ENCODE measurements at regions not wholly inside any gene's neighbourhood (a gene's known extent, or its start where the extent isn't known, plus 50 kb on each side); places are given as distances from the start of the nearest gene placed in this dataset.

DNA sequence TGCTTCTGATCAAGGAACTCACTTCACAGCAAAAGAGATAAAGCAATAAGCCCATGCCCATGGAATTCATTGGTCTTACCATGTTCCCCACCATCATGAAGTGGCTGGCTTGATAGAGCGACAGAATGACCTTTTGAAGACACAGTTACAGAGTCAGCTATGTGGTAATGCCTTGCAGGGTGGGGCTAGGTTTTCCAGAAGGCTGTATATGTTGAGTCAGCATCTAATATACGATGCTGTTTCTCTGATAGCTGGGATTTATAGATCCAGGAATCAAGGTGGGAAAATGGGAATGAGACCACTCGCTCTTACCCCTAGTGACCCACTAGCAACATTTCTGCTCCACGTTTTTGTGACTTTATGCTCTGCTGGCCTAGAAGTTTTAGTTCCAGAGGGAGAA, 220.7 kb upstream of the RSPO3 start:
- TF ChIP-seq, protein P1, sequence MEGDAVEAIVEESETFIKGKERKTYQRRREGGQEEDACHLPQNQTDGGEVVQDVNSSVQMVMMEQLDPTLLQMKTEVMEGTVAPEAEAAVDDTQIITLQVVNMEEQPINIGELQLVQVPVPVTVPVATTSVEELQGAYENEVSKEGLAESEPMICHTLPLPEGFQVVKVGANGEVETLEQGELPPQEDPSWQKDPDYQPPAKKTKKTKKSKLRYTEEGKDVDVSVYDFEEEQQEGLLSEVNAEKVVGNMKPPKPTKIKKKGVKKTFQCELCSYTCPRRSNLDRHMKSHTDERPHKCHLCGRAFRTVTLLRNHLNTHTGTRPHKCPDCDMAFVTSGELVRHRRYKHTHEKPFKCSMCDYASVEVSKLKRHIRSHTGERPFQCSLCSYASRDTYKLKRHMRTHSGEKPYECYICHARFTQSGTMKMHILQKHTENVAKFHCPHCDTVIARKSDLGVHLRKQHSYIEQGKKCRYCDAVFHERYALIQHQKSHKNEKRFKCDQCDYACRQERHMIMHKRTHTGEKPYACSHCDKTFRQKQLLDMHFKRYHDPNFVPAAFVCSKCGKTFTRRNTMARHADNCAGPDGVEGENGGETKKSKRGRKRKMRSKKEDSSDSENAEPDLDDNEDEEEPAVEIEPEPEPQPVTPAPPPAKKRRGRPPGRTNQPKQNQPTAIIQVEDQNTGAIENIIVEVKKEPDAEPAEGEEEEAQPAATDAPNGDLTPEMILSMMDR (IDR thresholded peaks at IDR 0.05; ENCODE audit: low read depth, low read length): no peak
- H3K4me3 ChIP-seq (ENCODE audit: low read depth, low read length): no peak overlapping the region

- TF ChIP-seq, protein P1 (IDR thresholded peaks at IDR 0.05; ENCODE audit: low read depth, low read length): no peak
- H3K4me3 ChIP-seq (ENCODE audit: low read depth, low read length): no peak overlapping the region
Measured at GRCh38 chr6:126904176-126904575, 214.3 kb upstream of the RSPO3 start.

DNA sequence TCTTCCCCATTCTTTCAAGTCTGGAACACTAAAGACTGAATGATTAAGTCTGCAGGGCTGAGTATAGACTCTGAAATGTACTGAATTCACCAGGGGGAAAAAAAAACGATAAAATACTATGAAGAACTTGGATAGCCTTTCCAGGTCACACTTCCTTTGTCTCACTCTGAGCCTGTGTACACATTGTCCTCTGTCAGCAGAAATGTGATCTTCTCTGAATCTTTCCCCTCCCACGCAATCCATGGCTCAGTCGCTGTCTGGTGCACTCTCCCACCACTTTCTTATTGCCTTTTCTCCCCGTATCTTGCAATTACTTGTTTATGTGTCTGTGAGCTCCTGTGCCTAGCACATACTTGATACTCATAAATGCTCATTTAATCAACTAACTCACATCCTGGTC, 212.6 kb upstream of the RSPO3 start:
- H3K4me3 ChIP-seq (ENCODE audit: low read depth, low read length): no peak overlapping the region
- TF ChIP-seq, protein P1 (IDR thresholded peaks at IDR 0.05; ENCODE audit: low read depth, low read length): no peak

DNA sequence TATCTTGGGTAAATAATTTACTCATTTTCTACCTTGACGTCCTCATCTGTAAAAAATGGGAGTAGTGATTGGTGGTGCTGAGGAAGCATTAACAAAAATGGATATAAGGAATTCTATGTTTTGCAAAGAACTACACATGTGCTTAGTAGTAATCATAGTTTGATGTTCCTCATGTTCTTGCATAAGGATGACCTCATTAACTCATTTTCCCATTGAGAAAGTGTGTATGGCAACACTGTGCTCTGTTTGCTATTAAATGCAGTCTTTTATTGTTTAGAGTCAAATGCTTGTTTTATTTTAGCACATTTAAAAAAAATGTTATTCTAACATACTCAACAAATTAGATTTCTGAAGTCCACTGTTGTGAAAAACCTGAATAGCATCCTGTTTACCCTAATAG, 211.2 kb upstream of the RSPO3 start:
- TF ChIP-seq, protein P1 (IDR thresholded peaks at IDR 0.05; ENCODE audit: low read depth, low read length): no peak
- H3K4me3 ChIP-seq (ENCODE audit: low read depth, low read length): no peak overlapping the region

DNA sequence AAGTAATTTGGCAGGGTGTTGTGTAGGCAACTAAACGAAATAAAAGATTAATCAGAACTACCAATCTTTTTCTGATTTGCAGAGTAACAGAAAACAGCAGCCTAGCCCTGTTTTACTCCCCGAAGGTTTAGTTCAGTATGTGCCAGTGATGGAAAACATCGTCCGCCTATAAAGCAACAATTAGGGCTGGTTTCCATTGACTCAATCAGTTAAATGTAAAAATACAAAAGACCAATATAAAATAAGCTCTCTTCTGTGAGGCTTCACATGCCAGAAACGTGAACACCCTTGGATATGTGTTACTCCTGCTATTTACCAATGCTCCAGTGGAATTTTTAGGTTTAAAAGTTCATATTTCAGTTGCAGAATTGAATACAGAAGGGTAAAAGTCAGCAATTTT, 210.5 kb upstream of the RSPO3 start:
- H3K4me3 ChIP-seq (ENCODE audit: low read depth, low read length): no peak overlapping the region
- TF ChIP-seq, protein P1 (IDR thresholded peaks at IDR 0.05; ENCODE audit: low read depth, low read length): no peak

DNA sequence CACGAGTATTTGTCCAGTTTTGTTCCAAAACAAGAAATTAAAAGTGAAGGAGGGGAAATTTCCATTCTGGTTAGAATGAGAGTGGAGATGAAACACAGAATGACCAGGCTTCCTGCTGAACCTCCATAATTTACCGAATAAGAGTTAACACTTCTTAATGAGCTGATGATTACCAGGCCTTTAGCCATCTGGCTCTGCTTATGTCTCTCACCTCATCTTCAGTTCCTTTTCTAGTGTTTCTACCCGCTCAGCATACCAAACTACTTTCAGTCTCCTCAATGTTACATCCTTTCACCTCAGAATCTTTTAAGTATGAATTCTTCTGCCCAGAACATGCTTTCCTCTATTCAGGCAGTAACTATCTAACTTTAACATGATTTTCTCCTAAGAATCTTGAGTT, 209.0 kb upstream of the RSPO3 start:
- no peak overlapping the region for H3K4me3 ChIP-seq (ENCODE audit: low read depth, low read length)
- TF ChIP-seq, protein P1 (IDR thresholded peaks at IDR 0.05; ENCODE audit: low read depth, low read length): no peak

GRCh38 chr6:126913651-126914050, 204.8 kb upstream of the RSPO3 start:
- TF ChIP-seq, protein P1 (IDR thresholded peaks at IDR 0.05; ENCODE audit: low read depth, low read length): no peak
- no peak overlapping the region for H3K4me3 ChIP-seq (ENCODE audit: low read depth, low read length)
